OCI-LY3 (cell line): ENCODE measurements at regions not wholly inside any gene's neighbourhood (a gene's known extent, or its start where the extent isn't known, plus 50 kb on each side); places are given as distances from the start of the nearest gene placed in this dataset.

Experiments used
- H2AFZ ChIP-seq: fragments of 200-600, 300-600 bp; shearing (Covaris generic); 2 replicates; pipeline ENCODE4 v1.6.0; 2014; ENCODE audit warnings: antibody characterized with exemption, low read depth, low read length
- H3K27ac ChIP-seq: fragments of 200-600, 300-600 bp; sonication (generic); 2 replicates; pipeline ENCODE4 v1.5.1; 2014; ENCODE audit warnings: mild to moderate bottlenecking, low read length, moderate library complexity, mixed read lengths
- H3K27me3 ChIP-seq: fragments of 200-600, 300-600 bp; sonication (generic); 2 replicates; pipeline ENCODE4 v1.6.1; 2014; ENCODE audit warnings: low read depth, low read length, mixed read lengths
- H3K36me3 ChIP-seq: fragments of 200-600, 300-600 bp; sonication (generic); replicated peaks from 2 replicates; pipeline ENCODE3; 2014; ENCODE audit warnings: low read depth, low read length, mixed read lengths
- H3K4me1 ChIP-seq: fragments of 300-600, 200-600 bp; sonication (generic); 2 replicates; pipeline ENCODE4 v1.6.1; 2014; ENCODE audit warnings: low read length, mixed read lengths
- H3K4me2 ChIP-seq: fragments of 200-600, 300-600 bp; sonication (generic); 2 replicates; pipeline ENCODE4 v1.6.1; 2014; ENCODE audit warnings: low read length, mixed read lengths
- H3K4me3 ChIP-seq: fragments of 300-600, 200-600 bp; sonication (generic); 2 replicates; pipeline ENCODE4 v1.5.1; 2014; ENCODE audit warnings: antibody characterized with exemption, mild to moderate bottlenecking, low read length, moderate library complexity
- H3K79me2 ChIP-seq: fragments of 300-600, 200-600 bp; shearing (Covaris generic); 2 replicates; pipeline ENCODE4 v1.6.1; 2014; ENCODE audit warnings: mild to moderate bottlenecking, low read length, mixed read lengths
- H3K9ac ChIP-seq: fragments of 300-600, 200-600 bp; shearing (Covaris generic); 2 replicates; pipeline ENCODE4 v1.6.0; 2014; ENCODE audit warnings: mild to moderate bottlenecking, low read length, moderate library complexity
- H3K9me3 ChIP-seq: fragments of 200-600, 300-600 bp; shearing (Covaris generic); 2 replicates; pipeline ENCODE4 v1.6.1; 2014; ENCODE audit warnings: low read length, mixed read lengths; ENCODE audit not compliant: insufficient read depth
- H4K20me1 ChIP-seq: fragments of 200-600, 300-600 bp; sonication (generic); 2 replicates; pipeline ENCODE4 v1.6.1; 2016; ENCODE audit warnings: low read length, mixed read lengths; ENCODE audit not compliant: insufficient read depth
- CTCF ChIP-seq: fragments of 200-600, 300-600 bp; sonication (generic); IDR thresholded peaks from 2 replicates; pipeline ENCODE4 v1.5.1; 2014; ENCODE audit warnings: antibody characterized with exemption, low read length, low read depth
- EZH2phosphoT487 ChIP-seq: fragments of 200-600 bp; shearing (Covaris generic); IDR thresholded peaks from 2 replicates; pipeline ENCODE4 v1.6.1; 2018; ENCODE audit warnings: antibody characterized with exemption, mixed run types, low read depth

- H2AFZ ChIP-seq = no peak overlapping the region
- TF ChIP-seq EZH2phosphoT487 (no peak), CTCF (no peak)
- H3K4me3 ChIP-seq = no peak overlapping the region
- no peak overlapping the region for H3K27ac ChIP-seq
- H3K4me2 ChIP-seq = no peak overlapping the region
- H3K36me3 ChIP-seq = no peaks in the 10 kb centered on the region
- no peaks in the 10 kb centered on the region for H4K20me1 ChIP-seq
- no peak overlapping the region for H3K9ac ChIP-seq
- H3K27me3 ChIP-seq = no peaks in the 10 kb centered on the region
- H3K79me2 ChIP-seq = no peaks in the 10 kb centered on the region
- H3K9me3 ChIP-seq = no peaks in the 10 kb centered on the region
- H3K4me1 ChIP-seq = no peaks in the 10 kb centered on the region
Observed at GRCh38 chr14:51513281-51513680, 138.4 kb upstream of the FRMD6 start.

- Histone ChIP-seq H3K4me3 (no peak overlapping the region), H3K4me2 (no peak overlapping the region), H3K4me1 (no peaks in the 10 kb centered on the region), H4K20me1 (no peaks in the 10 kb centered on the region), H3K36me3 (no peaks in the 10 kb centered on the region), H3K27me3 (no peaks in the 10 kb centered on the region), H3K9me3 (no peaks in the 10 kb centered on the region), H3K27ac (no peak overlapping the region), H2AFZ (no peak overlapping the region), H3K79me2 (no peaks in the 10 kb centered on the region), H3K9ac (no peak overlapping the region)
- no peak for TF ChIP-seq EZH2phosphoT487
- TF ChIP-seq CTCF = no peak
Observed at GRCh38 chr14:51513933-51514332, 137.8 kb upstream of the FRMD6 start.

- Histone ChIP-seq H3K27ac (no peak overlapping the region), H2AFZ (no peak overlapping the region), H3K4me3 (no peak overlapping the region), H3K79me2 (no peaks in the 10 kb centered on the region), H3K27me3 (0 out of 2 replicates have a peak, but pooled peaks cover 2% of the 10 kb centered on the region), H3K4me2 (no peak overlapping the region), H3K9ac (no peak overlapping the region), H4K20me1 (no peaks in the 10 kb centered on the region), H3K4me1 (no peaks in the 10 kb centered on the region), H3K9me3 (no peaks in the 10 kb centered on the region), H3K36me3 (no peaks in the 10 kb centered on the region)
- TF ChIP-seq EZH2phosphoT487 = no peak
- TF ChIP-seq CTCF = no peak
Observed at GRCh38 chr14:51515611-51516010, 136.1 kb upstream of the FRMD6 start.

GRCh38 chr14:51516706-51517395 is 134.9 kb upstream of the FRMD6 start:
- Histone ChIP-seq H3K9me3 (no peaks in the 10 kb centered on the region), H3K4me3 (no peak overlapping the region), H3K4me1 (no peaks in the 10 kb centered on the region), H3K27ac (no peak overlapping the region), H3K27me3 (0 out of 2 replicates have a peak, but pooled peaks cover 2% of the 10 kb centered on the region), H3K36me3 (no peaks in the 10 kb centered on the region), H3K4me2 (no peak overlapping the region), H3K79me2 (no peaks in the 10 kb centered on the region), H4K20me1 (no peaks in the 10 kb centered on the region), H3K9ac (no peak overlapping the region), H2AFZ (no peak overlapping the region)
- TF ChIP-seq EZH2phosphoT487 (no peak), CTCF (no peak)
